Fibroblast of villous mesenchyme (primary cell): ENCODE measurements at regions not wholly inside any gene's neighbourhood (a gene's known extent, or its start where the extent isn't known, plus 50 kb on each side); places are given as distances from the start of the nearest gene placed in this dataset.

Experiments used
- DNase-seq: peaks from one replicate; pipeline ENCODE4 v3.0.0-alpha.2; 2010; ENCODE audit warnings: low read depth
- H3K4me3 ChIP-seq: 2 replicates; pipeline ENCODE4 v1.5.1; 2011; ENCODE audit warnings: low read depth, mild to moderate bottlenecking, low read length
- CTCF ChIP-seq: IDR thresholded peaks from 2 replicates; pipeline ENCODE4 v1.5.1; 2012; ENCODE audit warnings: low read depth, mild to moderate bottlenecking, low read length; ENCODE audit not compliant: insufficient read depth

- TF ChIP-seq CTCF = no peak
- no peak for DNase-seq
- no peak overlapping the region for H3K4me3 ChIP-seq
Measured at GRCh38 chr4:4913628-4914027, 54.2 kb downstream of the MSX1 start.

DNA sequence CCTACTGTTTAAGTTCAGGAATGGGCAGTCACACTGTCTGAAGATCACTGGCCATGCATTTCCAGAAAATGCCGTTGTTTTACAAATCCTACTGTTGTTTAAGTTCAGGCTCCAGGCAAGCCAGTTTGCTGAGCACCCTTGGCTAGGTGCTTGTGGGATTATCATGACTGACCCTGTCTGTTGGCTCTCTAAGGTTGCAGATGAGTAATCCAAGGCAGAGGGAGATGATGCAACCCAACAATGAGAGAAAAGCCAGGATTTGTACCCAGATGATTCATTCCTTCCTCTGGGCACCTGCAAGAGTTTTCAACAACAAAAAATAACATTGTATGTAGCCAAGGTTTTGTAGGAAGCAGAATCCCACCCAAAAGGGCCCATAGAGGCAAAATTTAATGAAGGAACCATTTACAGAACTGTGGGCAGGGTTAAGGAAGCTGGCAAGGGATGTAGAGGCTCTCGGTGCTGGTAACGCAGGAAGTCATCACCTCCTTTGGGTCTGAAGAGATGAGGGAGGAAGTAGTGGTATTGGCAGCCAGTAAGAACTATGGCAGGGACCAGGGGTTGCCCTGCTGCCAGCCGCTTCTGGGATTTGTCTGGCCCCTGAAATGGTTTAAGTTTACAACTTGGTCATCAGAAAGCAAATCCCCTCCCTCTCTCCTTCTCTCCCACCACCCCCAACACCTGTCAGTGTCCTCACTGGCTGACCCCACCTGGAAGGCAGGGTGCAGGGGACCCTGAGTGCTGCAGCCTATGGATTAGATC is 54.8 kb downstream of the MSX1 start:
- DNase-seq = peak; percentile 16
- no peak for TF ChIP-seq CTCF
- no peak overlapping the region for H3K4me3 ChIP-seq

DNA sequence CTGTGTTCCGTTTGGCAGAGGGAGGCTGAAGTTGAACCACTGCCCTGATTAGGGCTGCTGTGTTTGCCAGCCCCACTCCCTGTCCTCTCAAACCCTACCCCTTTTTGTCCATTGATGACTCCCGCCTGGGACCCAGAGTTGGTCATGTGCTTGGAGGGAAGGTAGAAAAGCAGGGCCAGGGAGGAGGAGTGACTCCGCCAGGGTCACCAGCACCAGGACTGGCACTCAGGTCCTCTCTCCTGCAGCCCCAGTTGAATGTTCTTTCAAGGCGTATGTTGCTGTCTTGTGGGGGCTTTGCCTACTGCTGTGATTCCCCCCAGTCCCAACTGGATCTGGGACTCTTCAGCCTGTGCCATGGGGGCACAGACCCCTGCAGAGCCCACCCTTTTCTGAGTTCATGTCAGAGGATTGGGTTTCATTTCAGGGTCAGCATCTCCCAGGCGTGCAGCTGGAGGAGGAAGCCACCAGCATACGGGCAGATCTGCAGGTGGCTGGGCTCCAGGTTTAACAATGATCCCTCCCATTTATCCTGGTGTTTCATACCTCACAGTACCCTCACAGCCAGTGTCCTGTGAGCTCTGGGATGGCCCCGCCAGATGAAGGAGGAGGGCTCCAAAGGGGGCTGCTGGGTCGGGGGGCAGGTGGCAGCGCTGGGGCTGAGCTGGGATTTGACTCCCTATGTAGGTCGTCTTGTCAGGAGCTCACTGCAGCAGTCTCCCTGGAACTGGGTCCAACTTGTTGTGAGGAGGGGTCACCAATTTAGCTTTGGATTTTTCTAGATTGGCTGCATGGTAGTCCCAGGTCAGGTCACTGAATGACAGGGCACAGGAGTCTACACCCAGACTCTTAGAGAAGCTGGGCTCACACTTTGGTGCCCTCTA is 55.7 kb downstream of the MSX1 start:
- DNase-seq = no peak

GRCh38 chr4:4918067-4918466 is 58.6 kb downstream of the MSX1 start:
- no peak for TF ChIP-seq CTCF
- no peak overlapping the region for H3K4me3 ChIP-seq
- DNase-seq = no peak

More for the DNA sequence above, 55.7 kb downstream of the MSX1 start:
- no peak for TF ChIP-seq CTCF
- no peak overlapping the region for H3K4me3 ChIP-seq

- no peak for TF ChIP-seq CTCF
- no peak for DNase-seq
- H3K4me3 ChIP-seq = no peak overlapping the region
Measured at GRCh38 chr4:4919927-4920326, 60.5 kb downstream of the MSX1 start.

- TF ChIP-seq CTCF = no peak
- no peak overlapping the region for H3K4me3 ChIP-seq
Measured at GRCh38 chr4:4921077-4921476, 61.6 kb downstream of the MSX1 start.

More at GRCh38 chr4:4921077-4921476, 61.6 kb downstream of the MSX1 start:
- no peak for DNase-seq
